A549 (cell line): ENCODE measurements at regions not wholly inside any gene's neighbourhood (a gene's known extent, or its start where the extent isn't known, plus 50 kb on each side); places are given as distances from the start of the nearest gene placed in this dataset.

ENCODE experiments used
- ATAC-seq, 2 experiments: fragments of 200-7000 bp in 1 of 2; fragments of >200 bp in 1 of 2; cut with Nextera tagmentation in 1 of 2; cut with Tn5 transposase in 1 of 2; 3 replicates each; pipeline versions ENCODE4 v1.8.0 to v1.9.1; 2018 to 2020; ENCODE audit warnings: mild to moderate bottlenecking in 1 of 2, moderate library complexity in 1 of 2
- CTCF ChIA-PET: fragments of 300-600 bp; sonication (Branson Sonifier 250); formaldehyde crosslinking; extraction: SDS; loops from one replicate; lab custom pipeline; 2021; ENCODE audit warnings: antibody characterized with exemption, inconsistent platforms; lab: Yijun Ruan, JAX
- POLR2A ChIA-PET: fragments of 350-600 bp; formaldehyde crosslinking; extraction: SDS; loops from one replicate; lab custom pipeline; 2021; ENCODE audit warnings: antibody characterized with exemption, inconsistent platforms; lab: Yijun Ruan, JAX
- DNase-seq, 2 experiments: peaks; one replicate each; pipeline versions ENCODE4 v3.0.0 to v3.0.0-alpha.2; 2011 to 2016; ENCODE audit warnings: low read depth in 1 of 2, low spot score in 1 of 2
- FAIRE-seq: peaks from 2 replicates; lab custom pipeline; 2011; peaks lifted over from hg19 to GRCh38; lab: Jason Lieb, UNC
- H3K27ac ChIP-seq, 2 experiments: fragments of >200 bp; sonication (Bioruptor Twin); formaldehyde crosslinking; 3 replicates each; pipeline ENCODE4 v1.5.1; 2016 to 2017
- H3K4me1 ChIP-seq: fragments of >200 bp; sonication (Bioruptor Twin); formaldehyde crosslinking; 3 replicates; pipeline ENCODE4 v1.6.1; 2016
- H3K4me2 ChIP-seq: fragments of >200 bp; sonication (Bioruptor Twin); formaldehyde crosslinking; 3 replicates; pipeline ENCODE4 v1.6.1; 2016
- H3K4me3 ChIP-seq: fragments of >200 bp; sonication (Bioruptor Twin); formaldehyde crosslinking; 3 replicates; pipeline ENCODE4 v1.5.1; 2016
- H3K9me3 ChIP-seq: fragments of >200 bp; sonication (Bioruptor Twin); formaldehyde crosslinking; 3 replicates; pipeline ENCODE4 v1.6.1; 2016
- CBX8 ChIP-seq: fragments of 200-600 bp; sonication (generic); IDR thresholded peaks from 2 replicates; pipeline ENCODE4 v1.6.1; 2016
- EHF ChIP-seq: fragments of 250-450 bp; sonication (Bioruptor Pico); IDR thresholded peaks from 2 replicates; pipeline ENCODE4 v1.5.0; 2020; ENCODE audit warnings: mild to moderate bottlenecking
- EHMT2 ChIP-seq: fragments of 200-600 bp; sonication (generic); IDR thresholded peaks from 2 replicates; pipeline ENCODE4 v1.6.1; 2016; ENCODE audit warnings: antibody characterized with exemption, low read depth, mild to moderate bottlenecking, moderate library complexity
- FOSB ChIP-seq: fragments of 250-450 bp; sonication (Bioruptor Pico); IDR thresholded peaks from 2 replicates; pipeline ENCODE4 v1.5.0; 2020; ENCODE audit warnings: mild to moderate bottlenecking, moderate library complexity
- HDAC2 ChIP-seq: fragments of 200-600 bp; sonication (generic); IDR thresholded peaks from 2 replicates; pipeline ENCODE4 v1.6.1; 2016
- HOXB13 ChIP-seq: fragments of 250-450 bp; sonication (Bioruptor Pico); IDR thresholded peaks from 2 replicates; pipeline ENCODE4 v1.5.0; 2020; ENCODE audit warnings: low read depth, mild to moderate bottlenecking, moderate library complexity
- HOXB5 ChIP-seq: fragments of 250-450 bp; sonication (Bioruptor Pico); IDR thresholded peaks from 2 replicates; pipeline ENCODE4 v1.5.0; 2020; ENCODE audit warnings: mild to moderate bottlenecking, moderate library complexity
- KDM1A ChIP-seq: fragments of 200-600 bp; sonication (generic); IDR thresholded peaks from 2 replicates; pipeline ENCODE4 v1.6.1; 2016; ENCODE audit warnings: low read depth, mild to moderate bottlenecking
- MYC ChIP-seq: IDR thresholded peaks from 2 replicates; pipeline ENCODE4 v1.6.1; 2012; ENCODE audit warnings: mild to moderate bottlenecking, inconsistent platforms, low read length, improper control_type of control experiment, borderline replicate concordance
- NFE2L2 ChIP-seq: fragments of 150-350 bp; conservative IDR thresholded peaks from 2 replicates; pipeline ENCODE4 v1.6.1; 2014; ENCODE audit warnings: low read length
- NR3C1 ChIP-seq: fragments of >200 bp; sonication (Bioruptor Twin); formaldehyde crosslinking; IDR thresholded peaks from 3 replicates; pipeline ENCODE4 v1.6.1; 2017
- PHF8 ChIP-seq: fragments of 200-600 bp; sonication (generic); IDR thresholded peaks from 2 replicates; pipeline ENCODE4 v1.6.1; 2016; ENCODE audit warnings: low read depth, mild to moderate bottlenecking, antibody characterized with exemption, moderate library complexity, borderline replicate concordance
- POLR2AphosphoS2 ChIP-seq: conservative IDR thresholded peaks from 2 replicates; pipeline ENCODE4 v1.6.1; 2012; ENCODE audit warnings: low read length, improper control_type of control experiment, inconsistent platforms
- RARB ChIP-seq: fragments of 250-450 bp; sonication (Bioruptor Pico); IDR thresholded peaks from 2 replicates; pipeline ENCODE4 v1.8.0; 2021; ENCODE audit warnings: mild to moderate bottlenecking, moderate library complexity
- RNF2 ChIP-seq: fragments of 200-600 bp; sonication (generic); IDR thresholded peaks from 2 replicates; pipeline ENCODE4 v1.6.1; 2016; ENCODE audit warnings: low read depth, mild to moderate bottlenecking, antibody characterized with exemption, moderate library complexity, borderline replicate concordance
- SREBF2 ChIP-seq: fragments of 450-650 bp; IDR thresholded peaks from 2 replicates; pipeline ENCODE4 v1.6.1; 2014; ENCODE audit warnings: mild to moderate bottlenecking, moderate library complexity
- ZC3H11A ChIP-seq: fragments of 450-650 bp; IDR thresholded peaks from 2 replicates; pipeline ENCODE4 v1.6.1; 2014; ENCODE audit warnings: antibody characterized with exemption, mild to moderate bottlenecking
- ZNF302 ChIP-seq: fragments of 250-450 bp; sonication (Bioruptor Pico); IDR thresholded peaks from 2 replicates; pipeline ENCODE4 v1.9.0; 2021; ENCODE audit warnings: inconsistent platforms, mild to moderate bottlenecking, moderate library complexity
- whole genome bisulfite sequencing: methylation state at CpG from one replicate; pipeline ENCODE4 v1.1.6; 2017; ENCODE audit errors: missing lambda C conversion rate; 5-methylcytosine and 5-hydroxymethylcytosine counted together
- TF ChIP-seq, protein P1 (sequence below): fragments of 200-600 bp; sonication (generic); IDR thresholded peaks from 2 replicates; pipeline ENCODE4 v1.6.1; 2016; ENCODE audit warnings: antibody characterized with exemption, mild to moderate bottlenecking, moderate library complexity
- TF ChIP-seq, protein P2 (sequence below): IDR thresholded peaks from 2 replicates; pipeline ENCODE4 v1.6.1; 2012
- TF ChIP-seq, protein P3 (sequence below): fragments of >200 bp; sonication (Bioruptor Twin); formaldehyde crosslinking; IDR thresholded peaks from 3 replicates; pipeline ENCODE4 v1.6.1; 2016
- TF ChIP-seq, protein P4 (sequence below): IDR thresholded peaks from 2 replicates; pipeline ENCODE4 v1.6.1; 2012; ENCODE audit warnings: low read depth, borderline replicate concordance
- TF ChIP-seq, protein P5 (sequence below): fragments of >200 bp; sonication (Bioruptor Twin); formaldehyde crosslinking; IDR thresholded peaks from 2 replicates; pipeline ENCODE4 v1.6.1; 2016

DNA sequence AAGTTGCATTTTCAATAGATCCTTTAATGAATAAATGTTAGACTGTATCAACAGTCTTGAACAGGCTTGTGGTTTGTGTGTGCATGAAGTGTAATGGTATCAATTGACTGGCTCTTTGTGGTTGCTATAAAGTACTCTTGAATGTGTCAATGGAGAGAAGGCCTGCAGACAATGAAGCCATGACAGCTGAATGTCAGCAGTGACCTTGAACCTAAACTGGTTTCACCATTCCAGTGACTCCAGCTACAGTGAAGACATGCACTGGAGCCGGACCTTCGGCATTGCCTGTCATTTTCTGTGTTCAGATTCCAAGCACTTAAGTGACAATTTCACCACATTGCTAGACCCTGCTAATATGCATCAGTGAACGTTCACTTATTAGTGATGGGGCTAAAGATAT is 276.0 kb upstream of the TMEM161B start:
- CTCF ChIA-PET, result interaction anchor here (1.1 kb wide), 1 partner anchor 17 kb away, joined by 4 read pairs; no protein-coding TSS in a partner anchor
- no peak for FAIRE-seq
- 0% methylated on average over 3 of the region's 3 CpGs for WGBS

DNA sequence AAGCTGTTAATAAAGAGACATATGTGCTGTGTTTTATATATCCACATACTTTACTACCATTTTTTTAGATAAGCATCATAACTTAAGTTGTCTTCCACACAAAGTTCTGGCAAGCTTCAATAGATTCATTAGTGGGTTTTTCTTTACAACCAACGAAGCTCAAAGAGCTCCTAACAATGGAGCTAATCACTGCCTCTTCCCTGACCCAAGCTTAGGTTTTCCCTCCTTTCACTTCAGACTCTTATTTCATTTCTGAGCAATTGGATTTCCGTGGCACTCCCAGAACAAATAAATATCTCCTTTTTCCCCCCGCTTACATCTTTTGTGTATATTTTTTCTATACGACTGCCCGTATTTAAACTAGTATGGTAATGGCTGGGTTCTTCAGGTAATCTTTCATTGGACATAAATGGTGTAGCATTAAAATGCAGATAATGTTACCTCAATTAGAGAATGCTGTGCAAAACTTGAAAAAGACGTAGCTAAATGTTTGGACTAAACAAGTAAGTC is 275.5 kb upstream of the TMEM161B start:
- DNase-seq, result no peak
- TF ChIP-seq, protein P1, sequence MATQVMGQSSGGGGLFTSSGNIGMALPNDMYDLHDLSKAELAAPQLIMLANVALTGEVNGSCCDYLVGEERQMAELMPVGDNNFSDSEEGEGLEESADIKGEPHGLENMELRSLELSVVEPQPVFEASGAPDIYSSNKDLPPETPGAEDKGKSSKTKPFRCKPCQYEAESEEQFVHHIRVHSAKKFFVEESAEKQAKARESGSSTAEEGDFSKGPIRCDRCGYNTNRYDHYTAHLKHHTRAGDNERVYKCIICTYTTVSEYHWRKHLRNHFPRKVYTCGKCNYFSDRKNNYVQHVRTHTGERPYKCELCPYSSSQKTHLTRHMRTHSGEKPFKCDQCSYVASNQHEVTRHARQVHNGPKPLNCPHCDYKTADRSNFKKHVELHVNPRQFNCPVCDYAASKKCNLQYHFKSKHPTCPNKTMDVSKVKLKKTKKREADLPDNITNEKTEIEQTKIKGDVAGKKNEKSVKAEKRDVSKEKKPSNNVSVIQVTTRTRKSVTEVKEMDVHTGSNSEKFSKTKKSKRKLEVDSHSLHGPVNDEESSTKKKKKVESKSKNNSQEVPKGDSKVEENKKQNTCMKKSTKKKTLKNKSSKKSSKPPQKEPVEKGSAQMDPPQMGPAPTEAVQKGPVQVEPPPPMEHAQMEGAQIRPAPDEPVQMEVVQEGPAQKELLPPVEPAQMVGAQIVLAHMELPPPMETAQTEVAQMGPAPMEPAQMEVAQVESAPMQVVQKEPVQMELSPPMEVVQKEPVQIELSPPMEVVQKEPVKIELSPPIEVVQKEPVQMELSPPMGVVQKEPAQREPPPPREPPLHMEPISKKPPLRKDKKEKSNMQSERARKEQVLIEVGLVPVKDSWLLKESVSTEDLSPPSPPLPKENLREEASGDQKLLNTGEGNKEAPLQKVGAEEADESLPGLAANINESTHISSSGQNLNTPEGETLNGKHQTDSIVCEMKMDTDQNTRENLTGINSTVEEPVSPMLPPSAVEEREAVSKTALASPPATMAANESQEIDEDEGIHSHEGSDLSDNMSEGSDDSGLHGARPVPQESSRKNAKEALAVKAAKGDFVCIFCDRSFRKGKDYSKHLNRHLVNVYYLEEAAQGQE, result no peak
- TF ChIP-seq EHMT2 (no peak), ZC3H11A (no peak), NR3C1 (no peak), NFE2L2 (no peak), POLR2AphosphoS2 (no peak)
- TF ChIP-seq, protein P2, sequence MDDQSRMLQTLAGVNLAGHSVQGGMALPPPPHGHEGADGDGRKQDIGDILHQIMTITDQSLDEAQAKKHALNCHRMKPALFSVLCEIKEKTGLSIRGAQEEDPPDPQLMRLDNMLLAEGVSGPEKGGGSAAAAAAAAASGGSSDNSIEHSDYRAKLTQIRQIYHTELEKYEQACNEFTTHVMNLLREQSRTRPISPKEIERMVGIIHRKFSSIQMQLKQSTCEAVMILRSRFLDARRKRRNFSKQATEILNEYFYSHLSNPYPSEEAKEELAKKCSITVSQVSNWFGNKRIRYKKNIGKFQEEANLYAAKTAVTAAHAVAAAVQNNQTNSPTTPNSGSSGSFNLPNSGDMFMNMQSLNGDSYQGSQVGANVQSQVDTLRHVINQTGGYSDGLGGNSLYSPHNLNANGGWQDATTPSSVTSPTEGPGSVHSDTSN, result no peak
- POLR2A ChIA-PET, result no interaction called here

More for the DNA sequence above, 276.0 kb upstream of the TMEM161B start:
- Histone ChIP-seq H3K9me3 (no peaks in the 10 kb centered on the region), H3K27ac (no peak overlapping the region), H3K4me3 (no peak overlapping the region), H3K4me1 (no peaks in the 10 kb centered on the region), H3K4me2 (no peak overlapping the region)
- TF ChIP-seq ZNF302 (CRISPR knock-in tag) (no peak), MYC (no peak), RARB (CRISPR knock-in tag) (no peak), SREBF2 (no peak), HDAC2 (no peak), HOXB5 (CRISPR knock-in tag) (no peak), EHF (CRISPR knock-in tag) (no peak), CBX8 (no peak), RNF2 (no peak), FOSB (CRISPR knock-in tag) (no peak), HOXB13 (CRISPR knock-in tag) (no peak), KDM1A (no peak), EHMT2 (no peak), PHF8 (no peak)
- TF ChIP-seq, protein P1, result no peak
- TF ChIP-seq, protein P3, sequence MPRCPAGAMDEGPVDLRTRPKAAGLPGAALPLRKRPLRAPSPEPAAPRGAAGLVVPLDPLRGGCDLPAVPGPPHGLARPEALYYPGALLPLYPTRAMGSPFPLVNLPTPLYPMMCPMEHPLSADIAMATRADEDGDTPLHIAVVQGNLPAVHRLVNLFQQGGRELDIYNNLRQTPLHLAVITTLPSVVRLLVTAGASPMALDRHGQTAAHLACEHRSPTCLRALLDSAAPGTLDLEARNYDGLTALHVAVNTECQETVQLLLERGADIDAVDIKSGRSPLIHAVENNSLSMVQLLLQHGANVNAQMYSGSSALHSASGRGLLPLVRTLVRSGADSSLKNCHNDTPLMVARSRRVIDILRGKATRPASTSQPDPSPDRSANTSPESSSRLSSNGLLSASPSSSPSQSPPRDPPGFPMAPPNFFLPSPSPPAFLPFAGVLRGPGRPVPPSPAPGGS, result no peak
- TF ChIP-seq, protein P4, sequence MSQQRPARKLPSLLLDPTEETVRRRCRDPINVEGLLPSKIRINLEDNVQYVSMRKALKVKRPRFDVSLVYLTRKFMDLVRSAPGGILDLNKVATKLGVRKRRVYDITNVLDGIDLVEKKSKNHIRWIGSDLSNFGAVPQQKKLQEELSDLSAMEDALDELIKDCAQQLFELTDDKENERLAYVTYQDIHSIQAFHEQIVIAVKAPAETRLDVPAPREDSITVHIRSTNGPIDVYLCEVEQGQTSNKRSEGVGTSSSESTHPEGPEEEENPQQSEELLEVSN, result no peak
- TF ChIP-seq, protein P5, sequence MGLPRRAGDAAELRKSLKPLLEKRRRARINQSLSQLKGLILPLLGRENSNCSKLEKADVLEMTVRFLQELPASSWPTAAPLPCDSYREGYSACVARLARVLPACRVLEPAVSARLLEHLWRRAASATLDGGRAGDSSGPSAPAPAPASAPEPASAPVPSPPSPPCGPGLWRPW, result no peak
- DNase-seq, result no peak
- POLR2A ChIA-PET, result no interaction called here
- ATAC-seq, result no peak

More for the DNA sequence above, 275.5 kb upstream of the TMEM161B start:
- Histone ChIP-seq H3K9me3 (no peaks in the 10 kb centered on the region), H3K4me1 (no peaks in the 10 kb centered on the region), H3K4me2 (no peak overlapping the region), H3K4me3 (no peak overlapping the region), H3K27ac (no peak overlapping the region)
- ATAC-seq (no peak), FAIRE-seq (no peak)
- CTCF ChIA-PET, result interaction anchor here (1.1 kb wide), 1 partner anchor 17 kb away, joined by 4 read pairs; no protein-coding TSS in a partner anchor
- 29% methylated on average over 6 of the region's 6 CpGs for WGBS
